ENCODE measurements at regions not wholly inside any gene's neighbourhood (a gene's known extent, or its start where the extent isn't known, plus 50 kb on each side); places are given as distances from the start of the nearest gene placed in this dataset.

- Histone ChIP-seq H4K20me1 (replicated peaks; ENCODE audit: insufficient read depth) (no peaks in the 10 kb centered on the region), H3K36me3 (ENCODE audit: insufficient read depth) (no peaks in the 10 kb centered on the region), H3K4me1 (ENCODE audit: insufficient read depth) (no peaks in the 10 kb centered on the region), H3K4me2 (no peak overlapping the region), H3K4me3 (no peak overlapping the region), H2AFZ (no peak overlapping the region), H3K27me3 (ENCODE audit: insufficient read depth) (no peaks in the 10 kb centered on the region), H3K79me2 (replicated peaks; ENCODE audit: insufficient read depth) (no peaks in the 10 kb centered on the region), H3K27ac (ENCODE audit: low read depth) (no peak overlapping the region), H3K9me2 (ENCODE audit: insufficient read depth) (no peaks in the 10 kb centered on the region), H3F3A (replicated peaks; ENCODE audit: low read depth) (no peaks in the 10 kb centered on the region)
- Mint-ChIP-seq H3K9me3 (no peaks in the 10 kb centered on the region), H3K27me3 (ENCODE audit: insufficient read depth, low read depth, poor library complexity) (peaks cover 2% of the 10 kb centered on the region), H3K27ac (no peak overlapping the region), H3K4me1 (no peaks in the 10 kb centered on the region), H3K36me3 (ENCODE audit: low read depth) (no peaks in the 10 kb centered on the region), H3K4me3 (no peak overlapping the region)
- TF ChIP-seq CREB1 (CRISPR knock-in tag; IDR thresholded peaks at IDR 0.05; ENCODE audit: low read depth) = no peak
- TF ChIP-seq ZNF462 (CRISPR knock-in tag; IDR thresholded peaks at IDR 0.05) = no peak
- no peak for TF ChIP-seq ZNF331 (CRISPR knock-in tag; IDR thresholded peaks at IDR 0.05; ENCODE audit: low read depth)
- TF ChIP-seq POLR2AphosphoS5 (IDR thresholded peaks at IDR 0.05; ENCODE audit: low read depth) = no peak
- TF ChIP-seq JUNB (IDR thresholded peaks at IDR 0.05; ENCODE audit: unreplicated experiment) = no peak
- TF ChIP-seq EZH2 (IDR thresholded peaks at IDR 0.05; ENCODE audit: low read depth, unreplicated experiment) = no peak
- TF ChIP-seq ETS1 (IDR thresholded peaks at IDR 0.05) = no peak
- no peak for TF ChIP-seq ZNF114 (CRISPR knock-in tag; IDR thresholded peaks at IDR 0.05)
- no peak for TF ChIP-seq EZH2phosphoT487 (IDR thresholded peaks at IDR 0.05; ENCODE audit: unreplicated experiment)
- no peak for TF ChIP-seq CTCF (conservative IDR thresholded peaks at IDR 0.05; ENCODE audit: low read depth in 2 of 2)
- TF ChIP-seq STAT1 (IDR thresholded peaks at IDR 0.05; ENCODE audit: unreplicated experiment) = no peak
- no peak for TF ChIP-seq NANOG (IDR thresholded peaks at IDR 0.05; ENCODE audit: borderline replicate concordance)
- TF ChIP-seq REST (IDR thresholded peaks at IDR 0.05; ENCODE audit: unreplicated experiment) = no peak
- DNase-seq (ENCODE audit: low spot score) (no peak), ATAC-seq (no peak)
Measured at GRCh38 chr5:32842813-32843530, 131.9 kb downstream of the NPR3 start.

Data from GM23338 (cell line).